ENCODE measurements at regions not wholly inside any gene's neighbourhood (a gene's known extent, or its start where the extent isn't known, plus 50 kb on each side); places are given as distances from the start of the nearest gene placed in this dataset.

GRCh38 chr12:4223273-4223845, 50.2 kb upstream of the CCND2 start:
- no peak for DNase-seq (ENCODE audit: low read depth)

DNA sequence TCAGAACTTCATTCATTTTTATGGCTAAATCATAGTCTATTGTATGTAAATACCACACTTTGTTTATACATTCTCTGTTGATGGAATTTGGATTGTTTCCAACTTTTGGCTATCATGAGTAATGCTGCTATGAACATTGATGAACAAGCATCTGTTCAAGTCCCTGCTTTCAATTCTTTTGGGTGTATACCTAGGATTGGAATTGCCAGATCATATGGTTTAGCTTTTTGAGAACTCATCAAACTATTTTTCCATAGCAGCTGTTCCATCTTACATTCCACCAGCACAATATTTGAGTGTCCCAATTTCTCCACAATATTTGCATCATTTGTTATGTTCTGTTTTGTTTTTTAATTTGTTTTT, 52.3 kb upstream of the CCND2 start:
- no peak for DNase-seq (ENCODE audit: low read depth)

- DNase-seq (ENCODE audit: low read depth), result no peak
These were observed 52.9 kb upstream of the CCND2 start for GRCh38 chr12:4220536-4221257.

DNA sequence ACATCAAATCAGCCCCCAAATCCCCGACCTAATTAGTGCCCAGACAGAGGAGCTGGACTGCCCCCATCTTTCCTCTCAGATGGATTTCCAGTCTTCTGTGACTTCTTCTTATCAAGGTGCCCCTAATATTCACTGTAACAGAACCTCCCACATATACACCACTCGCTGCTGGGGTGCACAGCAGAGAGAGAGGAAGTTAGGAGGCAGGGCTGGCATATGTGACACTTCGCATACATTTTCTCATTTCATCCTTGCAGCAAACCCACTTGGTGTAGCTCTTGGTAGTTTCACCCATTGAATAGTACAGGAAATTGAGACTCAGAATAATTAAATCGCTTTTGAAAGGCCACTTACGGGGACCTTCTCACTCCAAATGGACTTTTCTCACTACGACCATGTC, 56.5 kb upstream of the CCND2 start:
- no peak for DNase-seq (ENCODE audit: low read depth)

DNA sequence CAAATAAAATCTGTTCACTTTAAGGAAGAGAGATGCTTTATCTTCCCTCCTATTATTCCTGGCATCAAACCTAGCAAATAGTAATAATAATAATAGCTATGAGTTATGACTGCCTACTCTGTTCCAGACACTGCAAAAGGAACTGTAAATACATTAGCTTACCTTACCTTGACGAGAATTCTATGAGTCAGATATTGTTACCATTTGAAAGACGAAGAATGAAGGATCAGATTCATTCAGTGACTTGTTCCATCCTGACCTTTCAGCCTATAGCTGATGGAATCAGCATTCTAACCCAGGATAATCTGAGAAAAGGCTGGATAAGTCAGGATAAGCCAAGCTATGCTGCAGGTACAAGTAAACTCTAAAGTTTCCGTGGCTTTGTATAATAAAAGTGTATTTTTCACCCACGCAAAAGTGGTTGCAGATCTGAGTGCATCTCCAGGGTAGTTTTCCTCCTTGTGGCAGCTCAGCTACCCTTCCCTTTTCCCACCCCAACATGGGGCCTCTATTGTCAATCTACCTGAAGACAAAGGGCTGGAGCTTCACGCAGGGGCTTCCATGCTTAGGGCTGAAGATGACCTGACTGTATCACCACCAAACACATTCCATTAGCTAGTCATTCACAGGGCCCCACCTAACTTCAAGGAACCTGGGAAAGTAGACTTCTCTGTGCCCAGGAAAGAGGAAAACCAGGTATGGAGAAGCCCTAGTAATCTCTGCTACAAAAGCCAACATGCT, 57.2 kb upstream of the CCND2 start:
- no peak for DNase-seq (ENCODE audit: low read depth)

DNA sequence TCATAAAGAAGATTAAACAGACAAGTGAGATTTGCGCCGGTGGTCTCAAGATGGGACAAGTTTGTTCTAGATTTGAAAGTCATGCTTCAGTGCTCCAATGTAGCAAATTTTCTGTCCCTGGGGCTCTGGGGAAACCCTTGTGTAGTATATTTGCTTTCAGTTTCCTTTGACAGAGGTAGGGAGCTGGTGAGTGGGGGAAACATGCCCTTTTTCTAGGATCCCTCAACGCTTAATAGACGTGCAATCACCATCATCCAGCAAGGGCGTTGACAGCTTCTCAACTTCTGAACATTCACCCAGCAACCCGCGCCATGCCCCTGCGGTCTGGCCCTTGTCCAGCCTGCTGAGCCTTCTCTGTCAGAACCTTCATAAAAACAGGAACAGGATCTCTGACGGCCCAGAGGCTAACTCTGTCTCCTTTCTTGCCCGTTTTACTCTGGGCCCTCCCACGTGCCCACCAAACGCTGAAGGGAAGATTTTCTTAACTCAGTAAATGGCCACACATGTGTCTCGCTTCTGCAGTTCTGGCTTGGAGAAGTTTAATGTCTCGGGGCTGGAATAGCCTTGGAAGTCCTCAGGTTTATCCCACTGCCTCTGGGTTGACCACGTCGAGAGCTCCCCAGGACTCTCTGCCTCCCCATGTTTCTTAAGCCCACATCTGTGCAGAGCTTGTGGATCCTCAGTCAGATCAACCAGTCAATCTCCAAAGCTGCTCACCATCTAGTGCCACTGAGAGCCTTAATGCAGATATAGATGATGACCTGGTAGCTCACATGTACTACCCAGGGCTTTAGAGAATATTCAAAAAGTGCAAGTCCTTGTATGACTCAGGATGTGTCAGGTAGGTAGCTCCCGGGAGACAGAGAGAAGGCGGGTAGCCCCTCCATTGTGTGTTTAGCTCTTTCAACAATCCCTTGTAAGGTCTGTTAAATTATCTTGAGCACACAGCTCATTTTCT, 58.1 kb upstream of the CCND2 start:
- no peak for DNase-seq (ENCODE audit: low read depth)

GRCh38 chr12:4214877-4215228, 58.7 kb upstream of the CCND2 start:
- no peak for DNase-seq (ENCODE audit: low read depth)

- DNase-seq (ENCODE audit: low read depth), result no peak
These were observed 60.1 kb upstream of the CCND2 start for GRCh38 chr12:4213471-4213870.

DNA sequence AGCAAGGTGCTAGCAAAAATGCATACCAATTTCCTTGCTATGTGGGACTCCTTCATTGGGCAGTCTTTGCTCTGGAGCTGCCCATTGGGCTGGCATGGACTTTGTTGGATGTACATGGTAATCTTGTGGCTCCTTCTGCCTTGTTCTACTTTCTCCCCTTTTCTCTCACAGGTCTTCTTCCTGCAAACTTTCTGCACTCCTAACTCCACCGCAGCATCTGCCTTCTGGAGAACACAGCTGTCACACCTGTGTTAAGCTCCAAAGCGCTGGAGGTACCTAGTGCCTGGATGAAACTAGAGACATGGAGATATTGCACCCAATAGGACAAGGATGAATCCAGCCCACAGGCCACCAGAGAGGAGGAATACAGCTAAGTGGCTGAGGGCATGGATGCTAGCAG, 60.7 kb upstream of the CCND2 start:
- no peak for DNase-seq (ENCODE audit: low read depth)

GRCh38 chr12:4211372-4211771, 62.2 kb upstream of the CCND2 start:
- DNase-seq (ENCODE audit: low read depth), result no peak

DNA sequence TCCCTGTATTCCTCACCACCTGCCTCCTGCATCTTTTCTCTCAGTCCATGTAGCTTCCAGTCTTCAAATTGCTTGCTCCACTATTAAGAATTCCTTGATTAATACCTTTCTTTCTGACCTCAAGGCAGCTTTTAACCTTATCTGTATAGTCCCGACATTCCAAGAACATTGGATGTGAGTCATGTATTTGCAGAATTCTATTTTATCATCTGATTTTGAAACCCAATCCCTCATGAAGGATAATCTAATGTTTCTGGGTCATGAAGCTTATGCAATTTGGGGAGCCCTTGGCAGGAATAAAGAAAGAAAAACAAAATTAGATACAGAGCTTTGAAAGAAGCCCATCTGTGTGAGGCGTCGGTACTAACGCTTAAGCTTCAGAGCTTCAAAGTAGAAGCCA, 63.4 kb upstream of the CCND2 start:
- no peak for DNase-seq (ENCODE audit: low read depth)

- no peak for DNase-seq (ENCODE audit: low read depth)
These were observed 67.1 kb upstream of the CCND2 start for GRCh38 chr12:4206470-4206869.

- no peak for DNase-seq (ENCODE audit: low read depth)
These were observed 69.7 kb upstream of the CCND2 start for GRCh38 chr12:4203772-4204376.

DNA sequence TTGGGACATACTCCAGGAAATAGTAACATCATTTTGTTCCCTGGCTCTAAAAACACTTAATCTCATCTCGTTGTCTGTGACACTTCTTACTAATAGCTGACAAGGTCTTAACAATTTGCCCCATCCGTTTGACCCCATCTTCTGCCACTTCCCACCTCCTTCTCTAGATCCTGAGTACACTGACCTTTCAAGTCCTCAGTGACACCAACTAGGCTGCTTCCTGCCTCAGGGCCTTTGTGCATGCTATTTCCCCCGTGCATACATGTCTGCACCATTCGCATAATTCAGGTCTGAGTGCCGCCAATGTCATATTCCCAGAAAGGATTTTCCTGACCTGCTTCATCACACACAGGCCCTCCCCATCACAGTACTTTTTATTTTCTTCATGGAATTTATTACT, 70.6 kb upstream of the CCND2 start:
- DNase-seq (ENCODE audit: low read depth), result no peak

DNA sequence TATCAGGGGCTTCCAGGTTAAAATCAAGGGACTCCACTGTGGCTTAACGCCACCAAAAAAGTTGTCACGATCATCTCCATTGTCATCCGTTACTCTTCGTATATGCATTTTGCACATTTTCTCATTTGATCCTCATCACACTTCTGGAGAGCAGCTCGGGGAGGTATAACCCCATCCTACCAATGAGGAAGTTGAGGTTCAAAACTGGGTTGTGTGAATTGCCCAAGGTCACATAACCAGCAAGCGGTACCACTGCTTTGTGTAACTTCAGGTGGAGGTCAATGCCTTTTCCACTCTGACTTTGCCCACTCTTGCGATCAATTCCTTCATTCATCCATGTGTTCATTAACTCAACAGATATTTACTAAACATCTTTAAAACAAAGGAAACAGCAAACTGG, 71.1 kb upstream of the CCND2 start:
- no peak for DNase-seq (ENCODE audit: low read depth)

- no peak for DNase-seq (ENCODE audit: low read depth)
These were observed 72.0 kb upstream of the CCND2 start for GRCh38 chr12:4201333-4202100.

- no peak for DNase-seq (ENCODE audit: low read depth)
These were observed 75.4 kb upstream of the CCND2 start for GRCh38 chr12:4197922-4198763.

DNA sequence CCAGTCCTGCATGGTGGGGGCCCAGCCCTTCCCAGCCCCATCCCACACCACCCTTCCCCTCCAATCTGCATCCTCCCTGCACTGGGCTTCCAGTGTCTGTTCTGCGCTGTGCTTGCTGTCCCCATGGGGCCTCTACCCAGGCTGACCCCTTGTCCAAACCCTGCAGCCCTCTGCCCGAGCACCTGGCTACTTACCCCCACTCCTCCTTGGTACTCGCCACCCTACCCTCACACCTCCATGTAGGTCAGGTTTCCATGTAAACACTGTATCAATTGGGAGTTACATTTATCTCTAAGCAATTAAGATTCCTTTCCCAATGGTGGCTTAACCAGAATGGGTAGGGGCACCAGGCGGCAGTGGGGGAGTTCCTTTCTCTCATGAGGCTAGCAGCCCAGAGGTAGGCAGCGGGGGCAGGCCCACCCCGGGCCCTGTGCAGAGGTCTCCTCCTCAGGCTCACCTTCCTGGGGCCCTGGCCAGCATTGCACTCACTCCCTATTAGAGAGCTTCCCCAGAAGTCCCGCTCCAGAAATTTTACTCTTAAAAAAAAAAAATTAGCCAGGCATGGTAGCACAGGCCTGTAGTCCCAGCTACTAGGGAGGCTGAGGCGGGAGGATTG, 76.6 kb upstream of the CCND2 start:
- no peak for DNase-seq (ENCODE audit: low read depth)

- DNase-seq (ENCODE audit: low read depth), result no peak
These were observed 78.9 kb upstream of the CCND2 start for GRCh38 chr12:4194668-4195067.

DNA sequence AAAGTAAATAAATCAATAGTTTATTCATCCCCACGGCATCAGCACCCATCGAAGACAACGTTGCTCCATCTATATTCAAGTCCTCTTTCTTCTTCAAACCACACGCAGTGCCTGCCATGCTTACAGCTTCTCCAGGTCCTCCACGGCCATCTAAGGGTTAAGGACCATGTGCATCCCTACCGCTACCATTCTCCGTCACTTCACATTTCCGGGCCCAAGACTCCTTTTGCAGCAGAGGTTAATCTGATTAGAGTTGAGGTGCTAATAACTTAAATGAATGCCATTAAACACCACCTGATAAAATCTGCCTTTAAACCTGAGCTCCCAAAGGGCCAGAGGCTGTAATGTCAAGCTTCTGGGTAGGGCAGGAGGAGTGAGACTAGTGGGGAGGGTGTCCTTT, 79.7 kb upstream of the CCND2 start:
- DNase-seq (ENCODE audit: low read depth), result no peak

All from stimulated activated CD4-positive, alpha-beta T cell treated with anti-CD3 and anti-CD28 coated beads, Interleukin-2, amount 100 ng/mL, for 4 hours (primary cell).